HG03442 (cell line): ENCODE measurements at regions not wholly inside any gene's neighbourhood (a gene's known extent, or its start where the extent isn't known, plus 50 kb on each side); places are given as distances from the start of the nearest gene placed in this dataset.
"Not testable (repeated sequence)": the region's sequence is repeated elsewhere in the genome, so short reads cannot be mapped to it uniquely, and the experiment has no call there.

Experiments
- ATAC-seq: cut with Tn5 transposase; IDR thresholded peaks from one replicate; pipeline ENCODE4 v1.9.1; 2021; ENCODE audit warnings: mild to moderate bottlenecking, moderate library complexity; ENCODE audit not compliant: unreplicated experiment

GRCh38 chr18:61628085-61628484 is 264.7 kb downstream of the RNF152 start:
- no peak for ATAC-seq

GRCh38 chr18:61624631-61625030 is 268.2 kb downstream of the RNF152 start:
- ATAC-seq: not testable (repeated sequence)

GRCh38 chr18:61619783-61620182 is 273.0 kb downstream of the RNF152 start:
- no peak for ATAC-seq

GRCh38 chr18:61618816-61619215 is 274.0 kb downstream of the RNF152 start:
- no peak for ATAC-seq

- no peak for ATAC-seq
These were observed 276.6 kb downstream of the RNF152 start for GRCh38 chr18:61616111-61616610.

- ATAC-seq: no peak
These were observed 279.3 kb downstream of the CDH20 start for GRCh38 chr18:61612517-61612916.

- no peak for ATAC-seq
These were observed 275.9 kb downstream of the CDH20 start for GRCh38 chr18:61609131-61609530.

- no peak for ATAC-seq
These were observed 275.1 kb downstream of the CDH20 start for GRCh38 chr18:61608316-61608715.

- no peak for ATAC-seq
These were observed 274.6 kb downstream of the CDH20 start for GRCh38 chr18:61607867-61608266.

- ATAC-seq: no peak
These were observed 273.5 kb downstream of the CDH20 start for GRCh38 chr18:61606759-61607158.

- ATAC-seq: no peak
These were observed 272.9 kb downstream of the CDH20 start for GRCh38 chr18:61606068-61606660.

- ATAC-seq: no peak
These were observed 272.3 kb downstream of the CDH20 start for GRCh38 chr18:61605376-61606067.
